Testis (tissue), 2 donors: ENCODE measurements at regions not wholly inside any gene's neighbourhood (a gene's known extent, or its start where the extent isn't known, plus 50 kb on each side); places are given as distances from the start of the nearest gene placed in this dataset.

Experiments
- CTCF ChIP-seq, 3 experiments: fragments of 450-650 bp in 2 of 3; fragments of 200-600 bp in 1 of 3; sonication (generic) in 1 of 3; IDR thresholded peaks; one replicate each; pipeline ENCODE4 v1.5.1; 2016 to 2019; ENCODE audit warnings: antibody characterized with exemption in 3 of 3, mild to moderate bottlenecking in 2 of 3, moderate library complexity in 1 of 3
- POLR2A ChIP-seq: fragments of 450-650 bp; IDR thresholded peaks from one replicate; pipeline ENCODE4 v1.6.1; 2017; ENCODE audit warnings: antibody characterized with exemption, mild to moderate bottlenecking, moderate library complexity

DNA sequence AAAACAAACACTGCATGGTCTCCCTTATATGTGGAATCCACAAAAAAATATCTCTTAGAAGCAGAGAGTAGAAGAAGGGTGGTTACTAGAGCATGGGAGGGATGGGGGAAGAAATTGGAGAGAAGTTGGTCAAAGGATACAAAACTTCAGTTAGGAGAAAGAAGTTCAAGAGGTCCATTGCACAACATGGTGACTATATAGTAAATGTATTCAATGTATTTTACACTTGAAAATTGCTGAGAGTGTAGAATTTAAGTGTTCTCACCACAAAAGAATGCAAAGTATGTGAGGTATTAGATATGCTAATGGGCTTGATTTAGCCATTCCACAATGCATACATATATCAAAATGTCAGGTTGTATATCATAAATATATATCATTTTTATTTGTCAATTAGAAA is 232.0 kb upstream of the CELF2 start:
- TF ChIP-seq POLR2A (no peak), CTCF (IDR thresholded peaks at IDR 0.05) (no peak)
